Activated T-cell treated with anti-CD3 and anti-CD28 coated beads, Interleukin-2, amount 50 U/mL, for 72 hours (primary cell): ENCODE measurements at regions not wholly inside any gene's neighbourhood (a gene's known extent, or its start where the extent isn't known, plus 50 kb on each side); places are given as distances from the start of the nearest gene placed in this dataset.

Source experiments
- ATAC-seq, 2 donors: fragments of 150-1000 bp; cut with Tn5 transposase; replicated peaks in 1 of 2; 2 replicates each; pipeline ENCODE4 v1.10.0; 2021; ENCODE audit warnings: moderate library complexity in 2 of 2, mild to moderate bottlenecking in 1 of 2
- DNase-seq, 2 donors: peaks; one replicate each; pipeline ENCODE4 v3.0.0; 2021 to 2022; ENCODE audit warnings: mixed read lengths in 1 of 2
- H3K27ac Mint-ChIP-seq: one replicate; pipeline ENCODE4 v1.8.0; 2022; ENCODE audit warnings: mild to moderate bottlenecking, moderate library complexity, mixed read lengths
- H3K27me3 Mint-ChIP-seq: one replicate; pipeline ENCODE4 v1.8.0; 2022; ENCODE audit warnings: low read depth, mixed read lengths
- H3K36me3 Mint-ChIP-seq, 2 donors: one replicate each; pipeline ENCODE4 v1.8.0; 2022; ENCODE audit warnings: mixed read lengths in 2 of 2, mild to moderate bottlenecking in 1 of 2; ENCODE audit not compliant: insufficient read depth in 2 of 2
- H3K4me1 Mint-ChIP-seq: one replicate; pipeline ENCODE4 v1.8.0; 2022; ENCODE audit warnings: low read depth, mixed read lengths
- H3K4me3 Mint-ChIP-seq, 2 donors: one replicate each; pipeline ENCODE4 v1.8.0; 2022; ENCODE audit warnings: mild to moderate bottlenecking in 2 of 2, mixed read lengths in 2 of 2, moderate library complexity in 2 of 2
- H3K9me3 Mint-ChIP-seq, 2 donors: one replicate each; pipeline ENCODE4 v1.8.0; 2022; ENCODE audit warnings: mixed read lengths in 2 of 2

GRCh38 chr15:53462651-53463050, 296.8 kb downstream of the WDR72 start:
- Mint-ChIP-seq H3K4me3 (no peak overlapping the region), H3K27ac (no peak overlapping the region), H3K9me3 (no peaks in the 10 kb centered on the region)

GRCh38 chr15:53461677-53462076, 297.8 kb downstream of the WDR72 start:
- Mint-ChIP-seq H3K4me1 (no peaks in the 10 kb centered on the region), H3K4me3 (no peak overlapping the region), H3K9me3 (no peaks in the 10 kb centered on the region), H3K27me3 (no peaks in the 10 kb centered on the region), H3K27ac (no peak overlapping the region), H3K36me3 (no peaks in the 10 kb centered on the region)
- ATAC-seq (no peak), DNase-seq (no peak)

More at GRCh38 chr15:53462651-53463050, 296.8 kb downstream of the WDR72 start:
- Mint-ChIP-seq H3K36me3 (no peaks in the 10 kb centered on the region), H3K27me3 (no peaks in the 10 kb centered on the region), H3K4me1 (no peaks in the 10 kb centered on the region)
- DNase-seq = no peak
- ATAC-seq = no peak

DNA sequence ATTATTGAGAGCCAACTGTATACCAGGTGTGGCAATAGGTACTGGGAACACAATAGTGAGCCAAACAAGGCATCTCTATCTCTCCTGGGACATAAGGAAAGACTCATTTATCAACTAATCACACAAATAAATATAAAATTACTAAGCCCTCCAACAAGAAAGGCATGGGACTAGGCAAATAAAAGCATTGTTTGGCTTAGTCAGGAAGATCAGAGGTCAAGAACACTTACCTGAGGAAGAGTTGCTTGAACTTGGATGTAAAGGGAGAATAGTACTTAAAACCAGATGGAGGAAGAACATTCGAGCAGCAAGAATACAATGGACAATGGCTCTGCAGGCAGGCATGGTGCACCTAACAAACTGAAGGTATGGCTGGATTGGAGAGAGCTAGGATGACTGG, 300.7 kb downstream of the WDR72 start:
- Mint-ChIP-seq H3K4me3 (no peak overlapping the region), H3K36me3 (no peaks in the 10 kb centered on the region), H3K4me1 (no peaks in the 10 kb centered on the region), H3K27me3 (no peaks in the 10 kb centered on the region), H3K27ac (no peak overlapping the region), H3K9me3 (no peaks in the 10 kb centered on the region)
- ATAC-seq (no peak), DNase-seq (no peak)

DNA sequence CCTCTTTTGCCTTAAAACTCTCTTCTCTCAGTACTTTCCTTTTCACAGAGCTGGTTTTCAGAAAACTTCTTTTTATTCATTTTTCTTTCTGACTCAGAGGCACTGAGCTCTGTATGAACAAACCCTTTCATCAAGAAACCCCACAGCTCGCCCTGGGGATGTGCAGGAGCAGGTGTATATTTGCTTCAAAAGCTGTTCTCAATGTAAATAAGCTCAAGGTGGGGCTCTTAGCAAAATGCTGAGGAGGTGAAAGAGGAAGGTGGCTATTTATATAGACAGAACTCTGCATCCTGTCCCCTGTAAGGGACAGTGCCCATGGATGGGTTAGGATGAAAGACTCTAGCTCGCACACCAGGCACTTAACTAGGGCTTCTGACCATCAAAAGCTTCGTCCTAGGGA, 302.0 kb downstream of the WDR72 start:
- H3K27ac Mint-ChIP-seq = no peak overlapping the region
- H3K4me3 Mint-ChIP-seq = no peak overlapping the region
- H3K9me3 Mint-ChIP-seq = no peaks in the 10 kb centered on the region
- no peaks in the 10 kb centered on the region for H3K27me3 Mint-ChIP-seq
- ATAC-seq (no peak), DNase-seq (no peak)
- no peaks in the 10 kb centered on the region for H3K4me1 Mint-ChIP-seq
- H3K36me3 Mint-ChIP-seq = no peaks in the 10 kb centered on the region

DNA sequence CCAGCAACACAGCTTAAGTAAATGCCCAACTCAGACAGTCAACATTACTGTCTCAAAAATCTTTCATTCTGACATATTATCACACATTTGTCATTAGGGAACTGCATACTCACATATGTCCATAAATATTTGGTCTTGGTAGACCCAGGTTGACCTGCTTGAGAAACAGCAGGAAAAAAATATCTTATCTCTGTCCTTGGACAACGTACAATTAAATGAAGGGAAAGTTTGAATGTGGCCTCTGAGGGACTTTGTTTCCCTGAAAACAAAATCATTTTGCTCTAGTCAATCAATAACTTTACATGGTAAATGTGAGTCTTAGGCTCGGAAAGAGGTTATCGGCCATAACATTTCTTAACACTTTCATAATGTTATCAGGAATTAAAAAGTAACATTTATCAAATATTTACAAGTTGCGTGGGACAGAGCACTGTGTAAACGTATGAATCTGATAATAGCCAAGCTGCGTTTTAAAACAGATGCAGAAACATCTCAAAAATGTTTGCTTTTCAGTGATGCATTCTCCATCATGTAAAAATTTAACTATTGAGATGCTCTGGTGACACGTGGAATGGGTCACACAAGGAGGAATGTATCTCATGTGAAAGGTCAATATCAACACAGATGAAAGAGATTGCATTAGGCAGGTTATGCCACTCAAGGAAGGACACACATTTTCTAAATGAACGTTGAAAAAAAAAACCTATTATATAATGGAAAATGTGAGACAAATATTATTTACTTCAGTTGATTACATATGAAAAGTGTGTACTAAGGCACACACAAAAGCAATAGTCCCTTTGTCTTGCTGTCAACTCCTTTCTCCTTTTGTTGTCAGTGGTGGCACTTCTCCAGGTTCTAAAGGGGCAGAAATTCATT, 304.4 kb downstream of the WDR72 start:
- DNase-seq = no peak
- Mint-ChIP-seq H3K36me3 (no peaks in the 10 kb centered on the region), H3K4me3 (no peak overlapping the region), H3K4me1 (no peaks in the 10 kb centered on the region), H3K27me3 (no peaks in the 10 kb centered on the region), H3K9me3 (no peaks in the 10 kb centered on the region), H3K27ac (no peak overlapping the region)
- no peak for ATAC-seq

DNA sequence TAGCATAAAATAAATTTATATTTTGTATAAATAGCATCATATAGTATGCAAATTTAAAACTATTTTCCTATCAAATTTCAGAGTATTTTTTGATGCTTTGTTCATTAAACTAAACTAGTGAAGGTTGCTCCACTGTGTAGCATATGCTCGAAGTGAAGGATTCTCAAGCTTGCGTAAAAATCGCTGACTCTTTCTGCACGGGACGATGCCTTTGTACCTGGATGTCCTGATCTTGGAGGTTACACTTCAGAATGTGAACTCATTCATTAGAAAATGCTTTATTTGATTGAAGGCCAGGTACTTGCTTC, 305.0 kb downstream of the WDR72 start:
- H3K4me1 Mint-ChIP-seq = no peaks in the 10 kb centered on the region
- H3K4me3 Mint-ChIP-seq = no peak overlapping the region
- H3K36me3 Mint-ChIP-seq = no peaks in the 10 kb centered on the region
- H3K27ac Mint-ChIP-seq = no peak overlapping the region
- DNase-seq = no peak
- no peak for ATAC-seq
- no peaks in the 10 kb centered on the region for H3K27me3 Mint-ChIP-seq
- no peaks in the 10 kb centered on the region for H3K9me3 Mint-ChIP-seq

- DNase-seq (no peak), ATAC-seq (no peak)
- no peaks in the 10 kb centered on the region for H3K36me3 Mint-ChIP-seq
- H3K27me3 Mint-ChIP-seq = no peaks in the 10 kb centered on the region
- no peak overlapping the region for H3K4me3 Mint-ChIP-seq
- no peak overlapping the region for H3K27ac Mint-ChIP-seq
- H3K4me1 Mint-ChIP-seq = no peaks in the 10 kb centered on the region
- H3K9me3 Mint-ChIP-seq = no peaks in the 10 kb centered on the region
Observed at GRCh38 chr15:53453253-53454105, 306.0 kb downstream of the WDR72 start.

GRCh38 chr15:53448232-53449015, 311.0 kb downstream of the WDR72 start:
- Mint-ChIP-seq H3K9me3 (no peaks in the 10 kb centered on the region), H3K36me3 (no peaks in the 10 kb centered on the region), H3K4me1 (no peaks in the 10 kb centered on the region), H3K27me3 (no peaks in the 10 kb centered on the region), H3K4me3 (no peak overlapping the region), H3K27ac (no peak overlapping the region)
- ATAC-seq (no peak), DNase-seq (no peak)

DNA sequence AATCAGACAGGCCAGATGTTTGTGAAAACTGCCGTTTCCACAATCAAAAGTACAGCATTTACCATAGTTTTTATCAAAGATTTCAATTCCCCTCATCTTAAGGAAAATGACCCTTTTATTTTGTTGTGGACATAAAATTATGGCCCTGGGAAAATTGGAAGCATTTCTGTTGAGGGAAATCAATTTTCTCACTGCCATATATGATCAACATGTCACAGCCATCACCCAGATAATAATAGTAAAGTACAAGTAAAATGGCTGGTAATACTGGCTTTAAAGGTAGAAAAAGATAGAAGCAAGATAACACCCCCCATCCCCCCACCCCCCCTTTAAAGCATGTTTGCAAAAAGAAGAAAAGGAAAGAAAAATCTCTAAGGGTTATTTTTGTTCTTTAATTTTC, 311.7 kb downstream of the WDR72 start:
- DNase-seq (no peak), ATAC-seq (no peak)
- no peak overlapping the region for H3K4me3 Mint-ChIP-seq
- no peaks in the 10 kb centered on the region for H3K4me1 Mint-ChIP-seq
- no peaks in the 10 kb centered on the region for H3K27me3 Mint-ChIP-seq
- H3K9me3 Mint-ChIP-seq = no peaks in the 10 kb centered on the region
- H3K27ac Mint-ChIP-seq = no peak overlapping the region
- H3K36me3 Mint-ChIP-seq = no peaks in the 10 kb centered on the region

DNA sequence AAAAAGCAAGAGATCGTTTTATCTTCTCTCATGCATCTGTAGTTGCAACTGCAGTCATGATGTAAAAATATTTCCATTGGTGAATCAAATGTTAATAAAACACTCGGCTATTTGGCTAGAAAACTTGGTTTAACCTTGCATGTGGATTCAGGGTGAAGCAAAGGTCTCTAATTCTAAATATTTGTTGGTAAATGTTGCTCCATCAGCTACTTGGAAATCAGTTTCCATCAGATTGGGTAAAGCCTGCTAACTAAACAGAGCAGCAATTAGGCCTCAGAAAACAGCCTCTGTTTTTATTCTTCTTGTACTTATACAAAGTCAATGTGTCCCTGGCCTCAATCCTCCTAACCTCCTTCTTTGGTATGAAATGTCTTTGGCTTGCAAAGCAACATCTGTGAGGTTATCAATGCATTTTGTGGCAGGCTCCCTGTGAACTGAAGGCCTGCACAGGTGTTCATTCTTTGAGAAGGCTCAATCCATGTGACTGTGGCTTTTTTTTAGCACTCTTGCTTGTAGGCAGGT, 312.3 kb downstream of the WDR72 start:
- Mint-ChIP-seq H3K27me3 (no peaks in the 10 kb centered on the region), H3K4me3 (no peak overlapping the region), H3K27ac (no peak overlapping the region), H3K4me1 (no peaks in the 10 kb centered on the region), H3K9me3 (no peaks in the 10 kb centered on the region), H3K36me3 (no peaks in the 10 kb centered on the region)
- DNase-seq = no peak
- ATAC-seq = no peak

DNA sequence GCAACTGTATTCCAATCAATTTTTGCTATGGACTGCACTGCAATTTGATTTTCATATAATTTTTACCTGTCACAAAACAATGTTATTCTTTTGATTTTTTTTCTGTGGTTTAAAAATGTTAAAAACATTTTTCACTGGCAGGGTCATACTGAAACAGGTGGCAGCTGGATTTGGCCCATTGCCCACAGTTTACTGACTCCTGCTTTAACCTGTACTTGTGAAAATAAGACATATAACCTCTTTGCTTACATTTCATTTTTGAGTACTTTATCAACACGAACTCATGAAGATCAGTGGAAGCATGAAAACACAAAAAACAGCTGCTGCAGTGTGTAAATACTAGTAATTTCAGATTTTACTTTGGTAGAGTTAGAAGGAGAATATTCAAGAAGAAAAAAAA, 313.1 kb downstream of the WDR72 start:
- Mint-ChIP-seq H3K27me3 (no peaks in the 10 kb centered on the region), H3K27ac (no peak overlapping the region), H3K36me3 (no peaks in the 10 kb centered on the region), H3K9me3 (no peaks in the 10 kb centered on the region), H3K4me1 (no peaks in the 10 kb centered on the region), H3K4me3 (no peak overlapping the region)
- no peak for ATAC-seq
- DNase-seq = no peak

DNA sequence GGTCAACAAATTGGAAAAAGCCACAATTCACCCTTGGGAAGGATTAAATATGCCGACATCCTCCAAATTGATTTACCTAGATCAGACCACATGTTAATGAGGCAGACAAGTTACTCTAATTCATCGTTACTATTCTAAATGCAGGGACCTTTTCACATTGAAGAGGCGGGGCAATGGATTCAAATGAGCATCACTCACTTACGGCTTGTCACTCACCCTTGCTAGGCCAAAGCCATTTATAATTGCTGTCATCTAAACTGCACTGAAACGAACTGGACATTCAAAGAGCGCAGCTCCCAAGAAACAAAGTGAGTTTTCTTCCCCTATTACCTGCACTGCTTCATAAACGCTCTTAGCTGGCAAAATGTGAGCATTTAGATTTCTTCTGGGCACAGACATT, 313.9 kb downstream of the WDR72 start:
- DNase-seq (no peak), ATAC-seq (no peak)
- H3K36me3 Mint-ChIP-seq = no peaks in the 10 kb centered on the region
- H3K27me3 Mint-ChIP-seq = no peaks in the 10 kb centered on the region
- H3K27ac Mint-ChIP-seq = no peak overlapping the region
- no peak overlapping the region for H3K4me3 Mint-ChIP-seq
- no peaks in the 10 kb centered on the region for H3K4me1 Mint-ChIP-seq
- no peaks in the 10 kb centered on the region for H3K9me3 Mint-ChIP-seq
